Stimulated activated CD4-positive, alpha-beta T cell treated with anti-CD3 and anti-CD28 coated beads, Interleukin-4, amount 100 ng/mL, for 1 hour (primary cell): ENCODE measurements at regions not wholly inside any gene's neighbourhood (a gene's known extent, or its start where the extent isn't known, plus 50 kb on each side); places are given as distances from the start of the nearest gene placed in this dataset.

ENCODE experiments used
- DNase-seq: peaks from one replicate; pipeline ENCODE4 v3.0.0-alpha.2; 2020

GRCh38 chr3:124282751-124283651 lies 291.1 kb upstream of the ROPN1 start:
- no peak for DNase-seq

- DNase-seq = no peak
These were observed 291.7 kb upstream of the ROPN1 start for GRCh38 chr3:124283652-124284023.

GRCh38 chr3:124288996-124289395 lies 297.1 kb upstream of the ROPN1 start:
- DNase-seq = no peak

- no peak for DNase-seq
These were observed 299.1 kb upstream of the ROPN1 start for GRCh38 chr3:124291008-124291407.

DNA sequence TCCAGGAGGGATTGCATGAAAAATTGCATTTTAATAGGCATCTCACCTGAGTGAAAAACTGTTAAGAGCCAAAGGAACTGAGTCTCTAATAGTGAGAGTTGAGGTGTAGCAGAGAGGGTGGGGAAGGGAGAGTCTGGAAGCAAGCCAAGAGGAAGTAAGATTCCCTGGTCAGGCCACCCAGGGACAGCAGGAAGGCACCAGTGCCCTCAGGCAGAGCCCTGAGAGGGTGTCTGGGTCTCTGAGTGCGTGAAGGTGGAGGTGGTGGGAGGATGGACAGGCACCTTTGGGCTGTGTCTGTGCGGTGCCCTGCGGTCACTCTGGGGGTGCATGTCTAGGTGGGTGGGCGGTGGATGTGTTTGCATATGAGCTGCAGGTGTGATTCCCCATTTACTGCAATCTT lies 300.4 kb upstream of the ROPN1 start:
- no peak for DNase-seq

- no peak for DNase-seq
These were observed 301.7 kb upstream of the ROPN1 start for GRCh38 chr3:124293584-124293983.

DNA sequence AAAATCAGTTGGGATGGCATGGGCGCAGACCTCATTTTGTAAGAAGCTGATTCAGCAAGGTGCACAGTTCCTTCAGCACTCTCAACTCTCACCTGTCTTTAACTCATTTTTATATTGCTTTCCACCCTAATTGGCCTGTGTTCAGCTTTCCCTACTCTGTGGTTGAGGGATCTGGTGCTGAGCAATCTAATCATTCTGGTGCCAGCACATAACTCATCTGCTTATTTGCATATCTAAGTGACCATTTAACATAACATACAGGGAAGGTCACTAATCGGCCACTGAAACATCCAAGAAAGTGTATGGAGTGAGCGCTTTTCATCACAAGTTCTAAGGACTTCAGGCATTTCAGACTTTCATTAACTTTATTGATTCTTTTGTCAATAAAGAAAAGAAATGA lies 303.4 kb upstream of the ROPN1 start:
- DNase-seq = no peak

DNA sequence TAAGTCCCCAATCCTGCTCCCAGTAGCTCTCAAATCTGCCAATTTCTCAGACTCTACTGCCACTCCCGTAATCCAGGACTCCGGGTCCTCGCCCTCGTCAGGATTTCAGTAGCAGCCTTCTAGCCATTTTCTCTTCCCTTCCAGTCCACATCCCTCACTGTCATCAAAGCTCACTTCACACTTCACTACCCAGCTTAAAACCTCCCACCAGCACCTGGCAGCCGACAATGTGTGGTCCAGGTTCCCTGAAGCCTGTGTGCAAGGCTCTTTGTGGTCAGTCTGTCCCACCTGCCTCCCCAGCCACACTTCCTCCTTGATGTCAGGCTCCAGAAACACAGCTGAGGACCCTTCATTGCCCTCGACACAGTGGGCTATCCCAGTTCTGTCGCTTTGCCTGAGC lies 304.5 kb upstream of the ROPN1 start:
- DNase-seq = no peak

DNA sequence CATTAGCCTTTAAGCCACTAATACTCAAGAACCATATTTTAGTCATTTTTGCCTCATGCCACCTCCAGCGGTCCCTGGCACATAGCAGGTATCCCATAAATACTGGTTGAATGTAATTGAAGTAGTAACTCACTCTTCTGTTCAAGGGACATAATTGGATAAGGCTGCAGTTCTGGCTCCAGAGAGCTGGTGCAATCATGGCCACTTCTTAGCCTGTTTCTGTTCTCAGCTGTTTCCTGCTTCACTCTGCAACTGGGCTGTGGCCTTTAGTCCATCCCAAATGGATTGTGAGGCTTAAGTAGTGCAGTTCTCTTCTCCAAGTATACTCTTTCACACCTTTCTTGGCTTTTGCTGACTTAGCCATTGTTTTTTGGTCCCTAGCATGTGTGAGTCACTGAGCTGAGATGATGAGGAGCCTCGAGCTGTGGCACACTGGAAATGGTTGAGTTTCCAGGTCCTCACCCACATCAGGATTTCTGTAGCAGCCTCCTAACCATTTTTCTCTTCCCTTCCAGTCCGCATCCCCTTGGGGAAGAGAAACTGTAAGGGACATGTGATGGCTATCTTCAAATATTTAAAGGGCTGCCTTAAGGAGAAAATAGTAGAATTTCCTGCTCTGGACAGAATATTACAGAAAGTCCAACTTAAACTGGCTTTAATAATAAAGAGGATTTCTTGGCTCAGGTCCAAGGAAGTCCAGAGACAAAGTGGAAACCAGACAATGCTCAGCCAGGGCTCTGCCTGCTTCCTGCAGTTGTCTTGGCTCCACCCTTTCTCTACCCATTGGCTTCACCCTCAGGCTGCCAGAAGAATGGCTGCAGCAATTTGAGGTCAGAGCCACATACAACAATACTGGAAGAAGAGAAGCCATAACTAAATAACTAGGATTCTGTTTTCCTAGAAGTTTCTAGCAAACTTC lies 305.4 kb upstream of the ROPN1 start:
- DNase-seq = no peak

- DNase-seq = no peak
These were observed 306.4 kb upstream of the ROPN1 start for GRCh38 chr3:124298301-124298700.

- no peak for DNase-seq
These were observed 307.0 kb upstream of the ROPN1 start for GRCh38 chr3:124298951-124299350.

GRCh38 chr3:124299831-124300230 lies 307.9 kb upstream of the ROPN1 start:
- no peak for DNase-seq

DNA sequence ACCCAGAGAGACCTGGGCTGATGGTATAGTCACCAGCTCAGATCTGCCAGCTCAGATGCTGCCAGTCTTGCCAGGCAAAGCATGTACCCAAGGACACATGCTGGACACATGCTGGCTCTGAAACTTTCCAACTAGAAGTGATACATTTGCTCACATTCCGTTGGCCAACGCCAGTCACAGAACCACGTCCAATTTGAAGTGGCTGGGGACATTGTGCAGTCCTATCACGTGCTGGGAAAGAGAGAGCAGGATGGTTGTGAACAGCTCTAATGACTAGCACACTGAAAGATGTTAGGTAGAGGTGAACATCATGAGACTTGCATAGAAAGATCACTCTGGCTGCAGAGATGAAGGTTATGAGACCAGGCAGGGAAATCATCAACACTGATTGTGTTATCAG lies 308.5 kb upstream of the ROPN1 start:
- no peak for DNase-seq

DNA sequence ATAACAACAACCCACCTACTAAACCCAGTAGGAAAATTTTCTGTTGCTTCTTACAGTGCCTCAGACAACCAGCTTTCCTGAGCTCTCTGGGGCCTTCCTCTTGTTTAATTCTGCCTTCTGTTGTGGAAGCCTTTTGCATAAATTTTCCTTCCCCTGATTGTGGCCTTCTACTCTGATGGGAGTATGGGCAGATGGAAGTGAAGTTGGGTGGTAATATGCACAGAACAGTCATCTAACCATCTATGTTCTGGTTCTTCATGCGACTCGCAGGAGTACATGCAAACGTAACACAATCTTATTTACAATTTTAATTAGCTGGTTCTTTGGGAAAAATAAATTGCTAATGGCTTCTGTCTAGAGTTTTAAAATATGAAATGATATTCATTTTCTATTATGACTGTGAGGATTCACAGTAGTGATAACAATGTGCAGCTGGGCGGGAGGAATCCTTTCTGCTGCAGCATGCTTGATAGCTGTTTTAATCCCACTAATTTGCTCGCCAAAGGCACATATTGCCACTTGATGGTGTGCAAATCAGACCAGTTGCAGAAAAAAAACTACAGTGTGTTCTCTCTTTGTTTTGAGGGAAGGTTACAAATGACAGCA lies 311.5 kb upstream of the ROPN1 start:
- no peak for DNase-seq

- DNase-seq = no peak
These were observed 314.7 kb upstream of the ROPN1 start for GRCh38 chr3:124306665-124307064.

GRCh38 chr3:124313621-124314020 lies 321.7 kb upstream of the ROPN1 start:
- DNase-seq = no peak

DNA sequence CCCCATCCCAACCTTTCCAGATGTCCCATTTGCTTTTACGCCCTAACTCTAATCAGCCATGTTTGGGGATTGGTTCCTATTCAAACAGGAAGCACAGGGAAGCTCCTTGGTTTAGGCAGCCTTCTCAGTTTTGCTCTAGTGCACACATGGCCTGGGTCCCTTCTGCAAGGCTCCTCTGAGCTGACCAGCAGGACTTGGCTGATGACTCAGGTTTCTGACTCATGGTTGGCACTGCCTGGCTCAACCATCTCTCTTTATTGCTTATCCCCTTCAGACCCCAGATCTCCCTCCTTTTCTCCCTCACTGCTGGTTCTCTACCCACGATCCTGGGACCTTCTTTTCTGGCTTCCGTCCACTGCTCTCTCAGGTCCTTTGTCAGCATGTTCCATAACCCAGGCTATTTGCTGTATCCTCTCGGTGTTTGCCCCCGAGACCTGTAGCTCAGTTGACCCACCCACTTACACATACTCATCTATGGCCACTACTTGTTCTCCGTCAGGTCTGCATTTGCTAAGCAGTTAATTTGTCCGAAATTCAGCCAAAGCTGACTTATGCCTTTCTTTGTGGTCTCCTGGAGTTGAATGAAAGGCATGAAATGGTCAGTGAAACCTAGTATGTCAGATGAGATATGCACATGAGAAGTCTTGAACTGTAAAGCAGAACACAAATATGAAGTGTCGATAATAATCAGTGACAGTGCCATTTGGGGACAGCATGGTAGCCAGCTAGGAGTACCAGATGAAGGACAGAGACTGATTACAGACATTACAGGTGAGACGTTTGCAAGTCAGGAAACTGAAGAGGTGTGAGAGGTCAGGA lies 323.5 kb upstream of the ROPN1 start:
- DNase-seq = no peak

DNA sequence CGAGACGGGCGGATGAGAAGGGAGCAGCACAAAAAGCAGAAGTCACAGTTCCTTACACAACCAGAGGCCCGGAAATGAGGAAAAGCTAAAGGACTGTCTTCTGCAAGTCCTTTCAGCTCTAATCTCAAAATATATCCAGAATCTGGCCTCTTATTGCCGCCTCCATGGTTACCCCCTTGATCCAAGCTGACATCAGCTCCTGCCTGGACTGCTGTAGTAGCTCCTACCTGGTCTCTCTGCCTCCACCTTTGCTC lies 324.0 kb upstream of the ROPN1 start:
- no peak for DNase-seq

GRCh38 chr3:124318014-124318413 lies 326.1 kb upstream of the ROPN1 start:
- DNase-seq = no peak

- DNase-seq = no peak
These were observed 326.7 kb upstream of the ROPN1 start for GRCh38 chr3:124318656-124319055.

DNA sequence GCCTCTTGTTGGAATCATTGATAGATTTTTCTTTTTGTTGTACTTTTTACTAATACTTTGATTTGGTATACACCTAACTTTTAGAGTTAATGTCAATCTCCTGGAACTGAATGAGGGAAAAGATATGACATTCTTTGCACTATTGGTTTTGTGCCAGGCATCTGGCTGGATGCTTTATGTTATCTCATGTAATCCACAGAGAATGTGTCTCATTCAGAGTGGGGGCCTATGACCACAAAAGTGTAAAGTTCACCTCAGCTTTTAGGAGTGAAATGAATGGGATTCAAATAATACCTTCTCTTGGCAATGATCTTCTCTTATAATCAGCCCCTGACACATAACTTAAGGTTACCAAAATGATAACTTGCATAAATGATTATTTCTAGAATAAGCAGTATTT lies 329.1 kb upstream of the ROPN1 start:
- DNase-seq = no peak

DNA sequence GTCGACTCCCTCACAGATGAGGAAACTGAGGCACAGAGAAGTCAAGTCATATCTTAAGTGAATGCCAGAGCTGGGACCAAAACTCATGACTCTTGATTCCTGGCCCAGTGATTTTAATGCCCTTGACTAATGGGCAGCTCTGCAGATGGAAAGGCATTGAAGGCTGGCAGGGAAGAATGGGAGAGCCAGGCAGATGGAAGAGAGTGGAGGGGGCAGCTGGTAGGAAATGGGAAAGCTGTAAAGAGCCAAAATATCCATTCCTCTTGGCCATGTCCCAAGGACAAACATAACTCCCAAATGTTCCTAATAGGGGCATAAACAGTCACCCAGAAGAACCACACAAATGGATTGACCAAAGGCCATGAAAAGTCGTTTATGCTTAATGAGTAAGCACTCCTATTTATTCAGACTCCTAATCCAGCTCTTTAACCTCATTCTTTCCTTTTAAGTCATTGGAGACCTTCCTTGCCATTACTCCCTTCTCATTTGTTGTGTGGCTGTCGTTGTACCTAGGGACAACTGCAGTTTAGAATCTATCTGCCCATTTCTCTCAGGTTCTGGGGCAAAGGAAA lies 330.5 kb upstream of the ROPN1 start:
- DNase-seq = no peak

DNA sequence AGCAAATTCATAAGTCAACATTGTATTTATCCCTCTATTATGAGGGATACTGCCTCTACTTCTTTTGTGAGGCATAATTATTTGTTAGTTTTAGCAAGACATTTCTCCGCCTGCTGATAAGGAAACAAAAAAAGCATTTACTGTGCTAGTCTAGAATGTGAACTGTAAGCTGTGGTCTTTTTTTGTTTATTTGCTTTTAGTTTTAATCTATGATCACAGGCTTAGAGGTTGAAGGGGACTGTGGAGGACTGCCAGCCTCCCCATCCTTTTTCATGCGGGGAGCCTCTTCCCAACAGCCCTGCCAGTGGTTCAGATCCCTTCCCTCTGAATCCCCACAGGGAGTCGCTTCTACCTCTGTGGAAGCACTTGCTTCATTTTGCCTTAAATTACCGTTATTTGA lies 331.0 kb upstream of the ROPN1 start:
- no peak for DNase-seq
